ENCODE measurements at regions not wholly inside any gene's neighbourhood (a gene's known extent, or its start where the extent isn't known, plus 50 kb on each side); places are given as distances from the start of the nearest gene placed in this dataset.

GRCh38 chr2:35000453-35000852 is 1355.1 kb upstream of the CRIM1 start (continued):
- TF ChIP-seq, protein P1, sequence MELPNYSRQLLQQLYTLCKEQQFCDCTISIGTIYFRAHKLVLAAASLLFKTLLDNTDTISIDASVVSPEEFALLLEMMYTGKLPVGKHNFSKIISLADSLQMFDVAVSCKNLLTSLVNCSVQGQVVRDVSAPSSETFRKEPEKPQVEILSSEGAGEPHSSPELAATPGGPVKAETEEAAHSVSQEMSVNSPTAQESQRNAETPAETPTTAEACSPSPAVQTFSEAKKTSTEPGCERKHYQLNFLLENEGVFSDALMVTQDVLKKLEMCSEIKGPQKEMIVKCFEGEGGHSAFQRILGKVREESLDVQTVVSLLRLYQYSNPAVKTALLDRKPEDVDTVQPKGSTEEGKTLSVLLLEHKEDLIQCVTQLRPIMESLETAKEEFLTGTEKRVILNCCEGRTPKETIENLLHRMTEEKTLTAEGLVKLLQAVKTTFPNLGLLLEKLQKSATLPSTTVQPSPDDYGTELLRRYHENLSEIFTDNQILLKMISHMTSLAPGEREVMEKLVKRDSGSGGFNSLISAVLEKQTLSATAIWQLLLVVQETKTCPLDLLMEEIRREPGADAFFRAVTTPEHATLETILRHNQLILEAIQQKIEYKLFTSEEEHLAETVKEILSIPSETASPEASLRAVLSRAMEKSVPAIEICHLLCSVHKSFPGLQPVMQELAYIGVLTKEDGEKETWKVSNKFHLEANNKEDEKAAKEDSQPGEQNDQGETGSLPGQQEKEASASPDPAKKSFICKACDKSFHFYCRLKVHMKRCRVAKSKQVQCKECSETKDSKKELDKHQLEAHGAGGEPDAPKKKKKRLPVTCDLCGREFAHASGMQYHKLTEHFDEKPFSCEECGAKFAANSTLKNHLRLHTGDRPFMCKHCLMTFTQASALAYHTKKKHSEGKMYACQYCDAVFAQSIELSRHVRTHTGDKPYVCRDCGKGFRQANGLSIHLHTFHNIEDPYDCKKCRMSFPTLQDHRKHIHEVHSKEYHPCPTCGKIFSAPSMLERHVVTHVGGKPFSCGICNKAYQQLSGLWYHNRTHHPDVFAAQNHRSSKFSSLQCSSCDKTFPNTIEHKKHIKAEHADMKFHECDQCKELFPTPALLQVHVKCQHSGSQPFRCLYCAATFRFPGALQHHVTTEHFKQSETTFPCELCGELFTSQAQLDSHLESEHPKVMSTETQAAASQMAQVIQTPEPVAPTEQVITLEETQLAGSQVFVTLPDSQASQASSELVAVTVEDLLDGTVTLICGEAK (IDR thresholded peaks at IDR 0.05; ENCODE audit: borderline replicate concordance): no peak

DNA sequence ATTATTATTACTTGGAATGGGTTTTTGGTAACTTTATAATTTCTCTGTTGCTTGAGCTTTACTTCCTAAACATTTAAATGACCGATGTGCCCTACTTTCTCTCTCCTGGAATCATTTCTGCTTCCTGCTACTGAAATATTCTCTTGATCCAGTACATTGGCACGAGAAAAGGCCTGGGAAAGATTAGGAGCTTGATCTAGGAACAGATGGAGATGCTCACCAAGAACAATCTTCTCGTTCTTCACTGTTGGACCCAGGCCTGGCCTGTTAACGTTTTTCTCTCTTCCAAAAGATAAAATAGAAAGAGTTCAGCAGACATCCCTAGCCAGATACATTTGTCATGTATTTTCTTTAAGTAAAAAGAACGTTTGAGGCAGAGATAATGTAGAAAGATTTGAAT is 1356.8 kb upstream of the CRIM1 start:
- Histone ChIP-seq H4K20me1 (ENCODE audit: control insufficient read depth, insufficient read depth) (no peaks in the 10 kb centered on the region), H3K9ac (ENCODE audit: control insufficient read depth, insufficient read depth, low read length) (no peak overlapping the region), H3K9me3 (replicated peaks; ENCODE audit: control insufficient read depth, insufficient read depth, low read length) (no peaks in the 10 kb centered on the region), H3K4me3 (no peak overlapping the region), H3K4me2 (ENCODE audit: control insufficient read depth, insufficient read depth) (no peak overlapping the region), H3K4me1 (ENCODE audit: control insufficient read depth, insufficient read depth, low read length) (no peaks in the 10 kb centered on the region), H2AFZ (ENCODE audit: control insufficient read depth, low read depth, low read length) (no peak overlapping the region), H3K27me3 (replicated peaks in 1 of 2; ENCODE audit: control insufficient read depth in 2 of 2, insufficient read depth in 2 of 2, low read length in 1 of 2) (no peaks in the 10 kb centered on the region), H3K79me2 (ENCODE audit: control insufficient read depth, insufficient read depth, low read length) (no peaks in the 10 kb centered on the region), H3K27ac (ENCODE audit: control insufficient read depth, insufficient read depth) (no peak overlapping the region), H3K36me3 (ENCODE audit: control insufficient read depth in 2 of 2, insufficient read depth in 2 of 2, low read length in 1 of 2) (no peaks in the 10 kb centered on the region)
- RAD21 ChIA-PET (ENCODE audit: unreplicated experiment): no interaction called here
- DNase-seq (ENCODE audit: low read depth, low spot score): no peak
- CTCF ChIA-PET: no interaction called here
- POLR2A ChIA-PET: no interaction called here
- no peak for ATAC-seq
- SMC1A ChIA-PET (ENCODE audit: uncharacterized antibody, unreplicated experiment): no interaction called here
- in situ Hi-C loops (cut with MboI): no loop called here
- WGBS (ENCODE audit: insufficient coverage, insufficient replicate concordance, low lambda C conversion rate, missing lambda C conversion rate): 12% methylated on average over 5 of the region's 5 CpGs
- intact Hi-C loops (cut with micrococcal nuclease; ENCODE audit: unreplicated experiment): no loop called here
- BruUV-seq (replicated peaks): no TSS peak
- no peak for FAIRE-seq
- TF ChIP-seq, protein P2, sequence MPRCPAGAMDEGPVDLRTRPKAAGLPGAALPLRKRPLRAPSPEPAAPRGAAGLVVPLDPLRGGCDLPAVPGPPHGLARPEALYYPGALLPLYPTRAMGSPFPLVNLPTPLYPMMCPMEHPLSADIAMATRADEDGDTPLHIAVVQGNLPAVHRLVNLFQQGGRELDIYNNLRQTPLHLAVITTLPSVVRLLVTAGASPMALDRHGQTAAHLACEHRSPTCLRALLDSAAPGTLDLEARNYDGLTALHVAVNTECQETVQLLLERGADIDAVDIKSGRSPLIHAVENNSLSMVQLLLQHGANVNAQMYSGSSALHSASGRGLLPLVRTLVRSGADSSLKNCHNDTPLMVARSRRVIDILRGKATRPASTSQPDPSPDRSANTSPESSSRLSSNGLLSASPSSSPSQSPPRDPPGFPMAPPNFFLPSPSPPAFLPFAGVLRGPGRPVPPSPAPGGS (IDR thresholded peaks at IDR 0.05; ENCODE audit: borderline replicate concordance, insufficient read depth, low read depth, low read length, poor library complexity, severe bottlenecking): no peak
- TF ChIP-seq ZBED1 (IDR thresholded peaks at IDR 0.05; ENCODE audit: borderline replicate concordance): no peak
- no peak for TF ChIP-seq CTCF (IDR thresholded peaks at IDR 0.05 in 2 of 3, conservative IDR thresholded peaks at IDR 0.05 in 1 of 3; ENCODE audit: control insufficient read depth in 2 of 3, extremely low read depth in 1 of 3, insufficient read depth in 1 of 3, low read depth in 3 of 3, low read length in 3 of 3)
- no peak for TF ChIP-seq RAD21 (IDR thresholded peaks at IDR 0.05; ENCODE audit: insufficient read depth, low read depth, low read length)
- TF ChIP-seq REST (IDR thresholded peaks at IDR 0.05; ENCODE audit: low read depth, low read length): no peak
- TF ChIP-seq ZNF207 (IDR thresholded peaks at IDR 0.05; ENCODE audit: borderline replicate concordance): no peak
- TF ChIP-seq IRF4 (IDR thresholded peaks at IDR 0.05; ENCODE audit: low read depth, low read length): no peak
- no peak for TF ChIP-seq RELA (IDR thresholded peaks at IDR 0.05; ENCODE audit: borderline replicate concordance, partially characterized antibody)
- no peak for TF ChIP-seq ZSCAN29 (IDR thresholded peaks at IDR 0.05)
- TF ChIP-seq TCF7 (IDR thresholded peaks at IDR 0.05; ENCODE audit: borderline replicate concordance): no peak
- TF ChIP-seq HDGF (IDR thresholded peaks at IDR 0.05): no peak
- no peak for TF ChIP-seq NFXL1 (IDR thresholded peaks at IDR 0.05; ENCODE audit: borderline replicate concordance)

Data from GM12878 (cell line).